ENCODE measurements at regions not wholly inside any gene's neighbourhood (a gene's known extent, or its start where the extent isn't known, plus 50 kb on each side); places are given as distances from the start of the nearest gene placed in this dataset.

DNA sequence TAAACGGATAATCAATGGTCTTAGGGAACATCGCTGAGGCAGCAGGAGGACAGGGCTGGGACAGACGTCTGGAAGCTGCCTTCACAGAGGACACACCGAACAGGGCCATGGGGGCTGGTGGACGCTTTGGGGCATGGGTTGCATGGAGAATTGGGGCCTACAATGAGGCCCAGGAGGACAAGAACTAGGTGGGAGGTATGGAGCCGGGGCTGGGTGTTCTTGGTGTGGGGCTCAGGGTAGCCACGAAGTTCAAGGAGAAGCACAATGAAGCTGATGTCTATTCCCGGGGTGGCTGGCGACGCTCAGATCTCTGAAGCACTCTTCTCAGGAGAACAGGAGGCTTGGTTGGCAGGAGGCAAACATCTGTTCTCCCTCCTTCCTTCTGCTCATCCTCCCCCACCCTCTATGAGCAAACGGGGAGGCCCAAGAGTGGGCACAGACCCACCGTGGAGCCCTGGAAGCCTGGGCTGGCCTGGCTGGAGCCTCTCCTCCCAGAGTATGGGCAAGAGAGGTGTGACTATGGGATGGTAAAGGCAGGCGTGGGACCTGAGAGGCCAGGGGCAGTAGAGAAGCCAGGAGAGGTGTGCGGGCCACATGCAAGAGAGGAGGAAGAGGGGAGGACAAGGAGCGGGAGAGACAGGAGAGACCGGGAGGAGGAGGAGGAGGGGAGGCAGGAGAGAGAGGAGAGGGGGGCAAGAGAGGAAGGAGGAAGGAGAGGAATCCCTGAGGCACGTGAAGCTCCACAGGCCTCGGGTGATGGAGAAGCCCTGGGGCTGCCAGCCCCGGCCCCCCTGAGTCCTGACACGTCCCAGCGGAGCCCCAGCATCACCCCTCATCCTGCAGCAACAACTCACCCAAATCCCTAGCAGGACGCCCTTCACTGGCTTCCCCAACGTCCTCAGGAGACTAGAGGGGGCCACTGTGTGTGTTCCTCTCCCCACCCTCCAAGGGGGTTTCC is 159.1 kb downstream of the OLFM1 start:
- no peak for ATAC-seq
- peak; percentile 11 for DNase-seq

DNA sequence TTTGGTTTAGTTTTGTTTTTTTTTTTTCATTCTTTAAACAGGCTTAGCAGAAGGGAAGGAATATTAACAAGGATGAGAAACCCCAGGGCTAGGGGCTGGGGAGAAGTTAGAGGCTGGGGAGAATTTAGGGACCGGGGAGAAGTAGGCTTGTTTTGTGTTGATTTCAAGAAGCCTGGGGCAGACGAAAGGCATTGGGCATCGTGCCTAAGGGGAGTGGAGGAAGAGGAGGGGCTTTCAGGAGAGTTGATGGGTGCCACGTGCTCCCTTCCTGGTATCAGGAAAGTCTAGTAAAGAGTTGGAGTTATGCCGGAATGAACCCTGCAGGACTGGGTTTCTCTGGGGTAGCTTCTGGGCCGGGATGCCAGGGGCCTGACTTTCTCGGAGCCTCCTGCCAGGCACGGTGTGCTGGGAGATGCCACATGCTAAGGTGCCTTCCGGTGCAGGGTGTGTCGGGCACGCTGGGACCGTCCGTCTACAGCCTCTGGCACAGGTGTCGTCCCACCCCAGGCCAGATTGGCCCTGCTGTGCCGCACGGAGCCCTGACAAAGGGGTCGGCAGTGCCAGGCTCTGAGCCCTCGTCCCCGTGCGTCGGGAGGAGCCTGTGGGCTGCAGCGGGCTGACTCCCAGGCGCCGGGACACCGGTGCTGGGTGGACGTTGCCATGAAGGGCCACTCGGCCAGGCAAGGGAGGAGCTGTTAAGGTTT is 159.9 kb downstream of the OLFM1 start:
- DNase-seq, result peak; percentile 23
- intact Hi-C loops (cut with micrococcal nuclease), result no loop called here
- no peak for ATAC-seq

More for the DNA sequence above, 159.1 kb downstream of the OLFM1 start:
- intact Hi-C loops (cut with micrococcal nuclease), result no loop called here

DNA sequence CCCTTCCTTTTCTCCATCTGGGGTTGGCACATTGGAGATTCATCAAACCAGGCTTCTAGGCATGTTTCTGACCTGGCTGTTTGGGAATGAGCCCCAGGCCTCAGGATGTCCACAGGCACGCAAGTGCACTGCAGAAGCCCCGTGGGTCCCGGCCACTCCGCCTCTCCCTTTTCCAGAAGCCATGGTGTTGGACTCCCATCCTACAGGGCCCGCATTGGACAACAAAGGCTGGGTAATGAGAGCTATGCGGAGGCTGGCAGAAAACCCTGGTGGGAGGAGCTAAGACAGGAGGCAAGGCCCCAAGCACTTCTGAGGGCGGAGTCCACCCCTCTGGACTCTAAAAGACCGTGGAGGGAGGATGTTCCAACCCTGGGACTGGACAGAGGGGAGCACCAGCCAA is 160.6 kb downstream of the OLFM1 start:
- DNase-seq, result peak; percentile 3
- ATAC-seq, result no peak
- intact Hi-C loops (cut with micrococcal nuclease), result no loop called here

DNA sequence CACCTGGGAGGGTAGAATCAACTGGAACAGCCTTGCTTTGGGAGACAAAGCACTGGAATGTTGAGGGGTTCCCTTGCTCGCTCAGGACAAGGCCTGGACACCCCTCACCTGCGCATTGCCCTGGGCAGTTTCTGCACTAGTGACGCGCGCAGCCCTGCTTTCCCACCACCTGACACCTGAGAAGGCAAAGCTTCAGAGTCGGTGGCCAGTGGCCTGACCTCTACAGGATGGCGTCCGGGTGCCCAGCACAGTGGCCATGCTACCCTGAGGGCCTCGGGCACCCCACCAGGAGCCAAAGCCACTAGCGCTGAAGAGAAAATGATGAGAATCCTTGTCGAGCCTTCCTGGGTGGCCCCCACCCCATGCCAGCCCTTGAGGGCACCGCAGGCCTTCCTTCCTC is 161.3 kb downstream of the OLFM1 start:
- intact Hi-C loops (cut with micrococcal nuclease), result no loop called here
- no peak for ATAC-seq
- DNase-seq, result peak; percentile 13

DNA sequence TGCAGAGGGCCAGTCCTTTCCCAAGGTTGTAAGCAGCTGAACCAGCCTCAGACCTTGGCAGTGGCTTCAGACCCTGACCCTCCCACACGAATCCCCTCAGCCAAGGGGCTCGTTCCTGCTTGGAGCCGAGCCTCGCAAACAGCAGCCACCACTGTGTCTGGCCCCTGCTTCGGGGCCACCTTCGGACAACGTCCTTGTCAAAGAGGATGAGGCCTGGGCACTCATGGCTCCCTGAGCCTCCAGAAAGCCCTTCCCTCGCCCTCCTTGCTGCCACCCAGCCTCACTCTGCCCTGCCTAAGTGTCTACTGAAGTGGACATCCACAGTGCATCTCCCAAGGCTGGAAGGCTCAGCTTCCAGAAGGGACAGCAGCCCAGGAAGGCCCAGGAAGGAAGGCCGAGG is 161.7 kb downstream of the OLFM1 start:
- intact Hi-C loops (cut with micrococcal nuclease), result no loop called here
- no peak for ATAC-seq
- peak; percentile 5 for DNase-seq

DNA sequence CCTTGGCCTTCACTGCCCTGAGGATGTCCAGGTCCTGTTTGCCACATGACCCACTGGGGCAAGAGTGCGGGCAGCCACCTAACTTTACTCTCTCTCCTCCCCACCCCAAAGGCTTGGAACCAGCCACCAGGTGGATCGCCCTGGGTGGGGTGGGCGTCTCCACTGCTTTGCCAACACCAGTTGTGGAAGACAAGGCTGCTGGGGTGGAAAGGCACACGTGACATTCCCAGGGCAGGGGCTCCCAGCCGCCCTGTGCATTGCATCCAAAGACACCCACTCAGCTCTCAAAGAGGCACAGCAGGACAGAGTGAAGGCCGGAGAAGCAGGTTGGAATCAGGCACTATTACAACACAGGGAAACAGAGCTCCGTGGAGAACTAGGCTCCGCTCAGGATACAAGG is 162.2 kb downstream of the OLFM1 start:
- no peak for ATAC-seq
- intact Hi-C loops (cut with micrococcal nuclease), result no loop called here
- DNase-seq, result peak; percentile 14

DNA sequence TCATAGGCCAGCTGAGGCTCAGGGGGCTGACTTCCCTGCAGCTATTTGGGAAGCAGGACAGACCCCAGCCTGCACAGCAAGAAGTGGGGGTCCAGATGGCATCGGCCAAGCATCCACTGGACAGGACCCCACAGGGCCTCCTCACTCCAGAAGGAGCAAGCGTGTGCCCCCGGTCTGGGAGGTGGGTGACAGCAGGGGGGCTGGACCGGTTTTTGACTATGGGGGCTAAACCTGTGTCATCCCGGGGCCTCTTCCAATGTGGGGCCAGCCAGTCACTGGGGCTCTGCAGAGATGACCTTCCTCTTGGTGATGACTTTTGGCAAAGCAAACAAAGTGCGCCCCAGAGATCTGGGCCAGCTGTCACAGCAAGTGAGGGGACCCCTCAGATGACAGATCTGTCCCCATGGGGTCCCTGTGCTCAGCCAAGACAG is 163.9 kb downstream of the OLFM1 start:
- DNase-seq, result peak; percentile 16
- intact Hi-C loops (cut with micrococcal nuclease), result no loop called here
- no peak for ATAC-seq

DNA sequence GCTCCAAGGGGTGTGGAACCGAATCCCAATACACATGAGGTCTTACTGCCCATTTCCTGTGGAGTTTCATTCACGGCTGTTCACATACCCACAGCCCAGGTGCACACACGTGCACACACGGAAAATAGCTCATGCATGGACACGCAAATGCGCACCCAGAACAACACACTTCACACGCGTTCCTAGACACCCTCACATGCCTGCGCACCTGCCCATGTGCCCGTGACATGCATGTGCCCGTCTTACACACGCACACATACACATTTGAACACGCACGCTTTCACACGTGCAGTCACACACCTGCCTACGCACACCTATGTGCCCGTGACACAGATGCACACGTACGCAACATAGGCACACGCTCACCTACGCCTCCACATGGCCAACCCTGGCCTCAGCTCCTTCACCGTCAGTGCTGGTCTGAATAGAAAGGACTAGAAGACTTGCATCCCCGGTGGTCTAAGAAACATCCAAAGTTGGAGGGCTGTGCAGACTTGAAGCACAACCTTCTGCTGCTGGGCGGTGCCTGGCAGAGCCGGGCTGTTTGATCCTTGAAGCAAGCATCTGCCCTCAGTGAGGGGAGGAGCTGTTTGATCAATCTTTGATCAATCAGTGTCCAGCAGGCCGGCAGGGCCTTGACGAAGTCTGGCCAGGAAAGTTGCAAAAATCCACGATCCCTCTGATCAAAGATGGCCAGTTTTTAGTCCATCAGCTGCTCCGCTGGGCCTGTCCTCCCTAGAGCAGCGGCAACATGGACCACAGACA is 164.7 kb downstream of the OLFM1 start:
- intact Hi-C loops (cut with micrococcal nuclease), result no loop called here
- DNase-seq (peak; percentile 14), ATAC-seq (no peak)

DNA sequence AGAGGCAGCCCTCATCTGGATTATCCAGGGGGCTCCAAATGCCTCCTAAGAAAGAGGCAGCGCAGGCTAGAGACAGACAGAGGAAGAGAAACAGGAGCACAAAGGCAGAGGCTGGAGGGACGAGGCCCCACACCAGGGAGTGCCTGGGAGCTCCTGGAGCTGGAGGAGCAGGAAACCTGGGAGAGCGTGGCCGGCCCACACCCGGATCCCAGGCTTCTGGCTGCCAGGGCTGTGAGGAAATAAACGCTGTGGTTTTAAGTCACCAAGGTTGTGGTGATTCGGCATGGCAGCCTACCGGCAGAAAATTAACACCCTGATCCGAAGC is 165.5 kb downstream of the OLFM1 start:
- DNase-seq (no peak), ATAC-seq (no peak)
- intact Hi-C loops (cut with micrococcal nuclease), result no loop called here

DNA sequence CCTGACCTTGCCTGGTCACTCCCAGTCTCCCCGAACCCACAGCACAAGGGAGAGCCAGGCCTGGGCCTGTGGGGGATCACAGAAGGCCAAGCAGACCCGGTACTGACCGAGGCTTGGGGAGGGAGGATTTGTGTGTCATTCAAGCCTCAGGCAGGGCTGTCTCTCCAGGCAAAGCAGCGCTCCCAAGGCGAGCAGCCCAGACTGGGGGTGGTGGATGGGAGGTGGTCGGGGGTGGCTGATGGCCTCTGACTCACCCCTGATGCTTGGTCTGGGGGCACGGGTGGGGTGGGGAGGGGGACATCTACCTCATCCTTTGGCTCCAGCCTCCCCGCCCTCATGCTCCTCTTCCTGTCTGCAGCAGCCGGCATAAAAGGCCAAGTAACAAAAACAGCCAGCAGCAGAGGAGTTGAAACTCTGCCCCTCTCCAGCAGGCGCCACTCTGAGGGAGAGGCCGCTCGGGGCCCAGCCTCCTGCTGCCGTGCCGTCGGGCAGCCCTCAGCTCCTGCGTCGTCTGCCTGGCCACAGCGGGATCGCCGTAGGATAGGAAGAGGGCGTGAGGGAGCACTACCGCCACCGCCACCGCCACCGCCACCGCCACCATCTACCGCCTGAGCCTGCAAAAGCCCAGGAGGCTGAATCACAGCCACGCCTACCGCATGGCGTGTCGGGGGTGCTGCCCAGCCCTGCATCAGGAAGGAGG is 166.0 kb downstream of the OLFM1 start:
- intact Hi-C loops (cut with micrococcal nuclease), result no loop called here
- ATAC-seq (no peak), DNase-seq (peak; percentile 28)

DNA sequence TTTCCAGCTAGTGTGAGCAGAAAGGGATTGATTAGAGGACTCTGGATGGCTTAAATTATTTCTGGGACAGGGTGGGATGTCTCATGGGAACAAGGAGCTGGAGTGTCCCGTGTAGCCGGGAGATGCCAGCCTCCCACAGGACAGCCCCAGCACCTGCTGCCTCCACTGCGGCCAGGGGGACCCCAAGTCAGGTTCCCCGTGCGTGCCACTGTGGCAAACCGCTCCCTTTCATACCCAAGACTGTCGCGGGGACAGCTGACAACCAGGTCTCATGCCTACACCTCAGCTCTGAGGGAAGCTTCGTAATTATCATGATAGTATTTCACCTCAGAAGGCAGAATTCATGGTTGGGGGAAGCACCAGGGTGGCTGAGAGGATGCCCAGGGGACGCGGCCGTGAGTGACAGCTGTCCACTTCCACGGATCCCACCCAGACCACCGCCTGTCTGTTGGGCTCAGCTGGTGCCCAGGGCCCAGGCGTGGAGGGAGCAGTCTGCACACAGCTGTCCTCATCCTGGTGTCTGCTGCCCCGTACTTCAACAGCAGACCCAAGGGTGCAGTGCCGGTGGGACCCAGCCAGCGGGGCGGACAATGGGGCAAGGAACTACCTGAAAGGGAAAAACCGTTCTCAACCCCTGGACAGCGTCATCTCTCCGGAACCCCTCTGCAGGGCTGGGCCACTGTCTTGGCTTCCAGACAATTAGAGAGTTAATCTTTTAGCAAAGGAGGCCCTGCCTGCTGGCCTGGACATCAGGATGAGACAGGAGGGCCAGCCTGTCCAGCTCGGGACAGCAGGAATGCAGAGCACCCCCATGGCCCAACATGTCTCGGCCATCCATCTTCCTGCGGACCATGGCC is 166.9 kb downstream of the OLFM1 start:
- no peak for ATAC-seq
- intact Hi-C loops (cut with micrococcal nuclease), result no loop called here

DNA sequence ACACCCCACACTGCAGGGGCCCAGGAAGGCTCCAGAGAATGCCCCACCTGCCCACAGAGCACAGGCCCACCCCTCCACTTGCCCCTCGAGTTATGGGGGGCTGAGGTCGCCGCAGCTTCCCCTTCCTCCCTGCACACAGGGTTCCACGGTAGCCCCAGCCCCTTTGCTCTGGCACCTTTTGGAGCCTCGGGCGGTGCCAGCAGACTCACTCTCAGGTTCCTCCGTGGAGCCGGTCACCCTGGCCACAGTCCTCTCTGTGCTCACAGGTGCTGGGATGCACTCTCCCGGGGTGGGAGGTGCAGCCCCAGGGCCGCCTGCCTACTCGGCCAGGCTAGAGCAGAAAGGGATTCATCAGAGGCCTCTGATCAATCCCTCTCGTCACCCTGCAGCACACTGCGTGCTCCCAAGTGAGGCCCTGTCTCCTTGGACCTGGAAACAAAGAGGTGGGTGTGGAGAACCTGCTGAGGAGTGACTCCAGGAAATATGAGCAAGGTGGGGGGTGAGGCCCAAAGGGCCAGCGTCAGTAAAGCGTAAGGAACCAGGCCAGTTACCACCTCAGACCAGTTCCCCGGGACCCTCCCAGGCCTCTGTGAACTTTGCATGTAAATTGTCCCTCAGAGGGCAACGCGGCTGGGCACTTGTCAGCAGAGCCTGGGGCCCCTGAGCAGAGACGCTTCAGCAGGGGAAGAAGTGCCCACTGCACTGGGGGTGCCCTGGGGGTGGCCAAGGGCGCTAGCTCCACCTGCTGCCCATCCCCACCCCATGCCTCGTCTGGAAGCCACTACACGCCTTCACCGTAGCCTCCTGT is 167.8 kb downstream of the OLFM1 start:
- peak; percentile 21 for DNase-seq
- intact Hi-C loops (cut with micrococcal nuclease), result no loop called here
- ATAC-seq, result no peak

More for the DNA sequence above, 166.9 kb downstream of the OLFM1 start:
- DNase-seq, result peak; percentile 17

DNA sequence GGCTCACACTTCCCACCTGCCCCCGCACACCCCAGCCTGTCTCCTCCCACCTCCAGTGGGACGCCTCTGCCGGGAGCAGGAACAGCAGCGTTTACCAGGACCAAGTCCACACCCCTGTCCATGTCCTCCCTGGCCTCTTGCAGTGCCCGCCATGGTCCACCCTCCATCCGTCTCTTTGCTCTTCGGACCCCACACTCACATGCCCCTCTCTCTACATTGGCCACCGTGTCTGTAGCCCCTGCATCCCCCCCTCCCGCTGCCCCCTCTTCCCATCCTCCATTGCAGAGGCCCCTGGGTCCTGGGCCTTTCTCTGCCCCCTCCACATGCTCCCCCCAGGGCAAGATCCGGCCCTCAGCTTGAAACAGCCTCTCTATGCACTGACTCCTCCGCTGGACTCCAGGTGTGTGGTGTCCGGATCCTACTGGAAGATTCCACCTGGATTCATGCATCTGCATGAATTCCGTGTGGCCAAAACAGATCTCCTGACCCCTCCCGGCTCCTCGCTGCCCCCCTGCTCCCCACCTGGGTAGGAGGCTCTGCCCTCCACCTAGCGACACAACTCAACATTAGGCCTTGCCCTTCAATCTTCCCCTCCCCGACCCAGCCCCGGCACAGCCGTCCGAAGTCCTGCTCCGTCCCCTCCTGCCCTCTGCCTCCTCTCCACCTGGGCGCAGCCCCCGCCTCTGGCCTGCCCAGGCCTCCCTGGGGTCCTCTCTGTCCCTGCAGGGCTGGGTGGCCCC is 168.5 kb downstream of the OLFM1 start:
- intact Hi-C loops (cut with micrococcal nuclease), result no loop called here
- peak; percentile 14 for DNase-seq
- ATAC-seq, result no peak

DNA sequence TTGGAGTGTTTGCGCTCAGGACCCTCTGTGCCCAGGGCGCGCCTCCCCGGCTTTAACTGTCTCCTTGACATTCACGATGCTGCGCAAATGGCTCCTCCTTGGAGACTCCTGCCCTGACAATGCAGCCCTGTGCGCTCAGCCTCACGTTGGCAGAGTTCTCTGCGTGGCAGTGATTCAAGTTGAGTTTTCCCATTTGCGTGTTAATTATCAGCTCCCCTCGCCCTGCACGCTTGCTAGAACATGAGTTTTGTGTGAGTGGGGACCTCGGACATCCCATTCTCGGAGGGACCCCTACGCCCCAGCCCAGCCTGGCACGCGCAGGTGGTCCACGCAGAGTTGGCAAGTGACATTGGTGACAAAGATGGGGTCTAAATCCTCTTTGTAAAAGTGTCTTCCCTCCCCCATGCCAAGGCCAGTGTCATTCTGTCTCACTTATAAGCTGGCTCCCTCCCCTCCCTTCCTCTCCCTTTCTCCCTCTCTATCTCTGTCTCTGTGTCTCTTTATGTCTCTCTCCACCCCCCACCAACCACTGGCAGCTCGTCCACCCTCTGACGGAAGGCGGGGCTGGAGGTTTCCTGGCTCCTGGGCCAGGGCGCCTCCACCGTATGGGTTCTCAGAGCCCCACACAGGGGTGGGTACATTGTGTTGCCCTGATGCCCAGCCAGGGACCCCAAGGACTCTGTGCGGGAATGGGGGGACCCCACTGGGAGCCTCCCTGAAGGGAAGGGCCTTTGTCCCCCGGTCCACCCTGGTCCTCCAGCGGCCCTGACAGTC is 169.3 kb downstream of the OLFM1 start:
- DNase-seq (no peak), ATAC-seq (no peak)
- intact Hi-C loops (cut with micrococcal nuclease), result no loop called here

DNA sequence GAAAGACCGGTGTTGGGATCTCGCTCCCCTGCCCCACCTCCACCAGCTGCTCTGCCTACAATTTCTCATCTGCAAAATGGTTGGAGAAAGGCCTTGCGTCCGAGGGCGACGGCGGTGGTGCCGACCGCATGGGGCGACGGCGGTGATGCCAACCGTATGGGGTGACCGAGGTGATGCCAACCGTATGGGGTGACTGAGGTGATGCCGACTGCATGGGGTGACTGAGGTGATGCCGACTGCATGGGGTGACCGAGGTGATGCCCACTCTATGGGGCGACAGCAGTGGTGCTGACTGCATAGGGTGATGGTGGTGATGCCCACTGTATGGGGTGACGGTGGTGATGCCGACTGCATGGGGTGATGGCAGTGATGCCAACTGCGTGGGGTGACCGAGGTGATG is 171.0 kb downstream of the OLFM1 start:
- ATAC-seq, result no peak
- DNase-seq, result no peak
- intact Hi-C loops (cut with micrococcal nuclease), result no loop called here

DNA sequence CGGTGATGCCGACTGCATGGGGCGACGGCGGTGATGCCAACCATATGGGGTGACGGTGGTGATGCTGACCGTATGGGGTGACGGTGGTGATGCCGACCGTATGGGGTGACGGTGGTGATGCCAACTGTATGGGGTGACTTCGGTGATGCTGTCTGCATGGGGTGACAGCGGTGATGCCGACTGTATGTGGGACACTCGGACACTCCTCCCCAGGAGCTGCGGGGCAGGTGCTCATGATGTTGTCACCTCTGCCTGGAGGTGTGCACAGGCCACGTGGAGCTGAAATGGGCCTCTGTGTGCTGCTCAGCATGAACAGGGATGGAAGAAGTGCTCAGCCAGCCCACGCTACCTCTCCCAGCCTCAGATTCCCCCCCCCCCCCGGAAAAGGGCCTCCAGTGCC is 171.8 kb downstream of the OLFM1 start:
- ATAC-seq (no peak), DNase-seq (no peak)
- intact Hi-C loops (cut with micrococcal nuclease), result no loop called here

All from left ventricle myocardium superior (tissue), 1 donor.